AG04449 (cell line): ENCODE measurements at regions not wholly inside any gene's neighbourhood (a gene's known extent, or its start where the extent isn't known, plus 50 kb on each side); places are given as distances from the start of the nearest gene placed in this dataset.

Source experiments
- CTCF ChIA-PET: fragments of 350-600 bp; formaldehyde crosslinking; extraction: SDS; loops from one replicate; lab custom pipeline; 2021; ENCODE audit warnings: antibody characterized with exemption; lab: Yijun Ruan, JAX
- POLR2A ChIA-PET: fragments of 400-600, 350-600 bp; formaldehyde crosslinking; extraction: SDS; loops from one replicate; lab custom pipeline; 2020; ENCODE audit warnings: antibody characterized with exemption, inconsistent platforms; lab: Yijun Ruan, JAX
- DNase-seq: peaks from one replicate; pipeline ENCODE4 v3.0.0-alpha.2; 2010; ENCODE audit warnings: low read depth, low spot score
- H3K4me3 ChIP-seq: 2 replicates; pipeline ENCODE4 v1.5.1; 2011; ENCODE audit warnings: low read depth, mild to moderate bottlenecking, control low read depth, low read length
- TF ChIP-seq, protein P1 (sequence below): IDR thresholded peaks from one replicate; pipeline ENCODE4 v1.5.1; 2011; ENCODE audit warnings: mild to moderate bottlenecking, moderate library complexity, low read length, control low read depth, inconsistent platforms; ENCODE audit not compliant: insufficient read depth; ENCODE audit errors: missing control alignments

DNA sequence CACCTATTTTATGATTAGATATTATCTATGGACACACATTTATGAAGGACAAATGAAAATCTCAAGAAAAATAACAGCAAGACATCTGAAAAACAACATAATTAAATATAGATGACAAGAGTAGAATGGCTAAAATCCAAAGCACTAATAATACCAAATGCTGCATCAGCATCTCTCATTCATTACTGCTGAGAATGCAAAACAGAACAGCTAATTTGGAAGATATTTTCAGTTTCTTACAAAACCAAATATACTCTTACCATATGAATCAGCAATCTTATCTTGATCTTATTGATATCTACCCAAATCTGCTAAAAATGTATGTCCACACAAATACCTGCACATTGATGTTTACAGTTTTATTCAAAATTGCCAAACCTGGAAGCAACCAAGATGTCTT, 829.1 kb upstream of the MIR17HG start:
- no peak for DNase-seq
- TF ChIP-seq, protein P1, sequence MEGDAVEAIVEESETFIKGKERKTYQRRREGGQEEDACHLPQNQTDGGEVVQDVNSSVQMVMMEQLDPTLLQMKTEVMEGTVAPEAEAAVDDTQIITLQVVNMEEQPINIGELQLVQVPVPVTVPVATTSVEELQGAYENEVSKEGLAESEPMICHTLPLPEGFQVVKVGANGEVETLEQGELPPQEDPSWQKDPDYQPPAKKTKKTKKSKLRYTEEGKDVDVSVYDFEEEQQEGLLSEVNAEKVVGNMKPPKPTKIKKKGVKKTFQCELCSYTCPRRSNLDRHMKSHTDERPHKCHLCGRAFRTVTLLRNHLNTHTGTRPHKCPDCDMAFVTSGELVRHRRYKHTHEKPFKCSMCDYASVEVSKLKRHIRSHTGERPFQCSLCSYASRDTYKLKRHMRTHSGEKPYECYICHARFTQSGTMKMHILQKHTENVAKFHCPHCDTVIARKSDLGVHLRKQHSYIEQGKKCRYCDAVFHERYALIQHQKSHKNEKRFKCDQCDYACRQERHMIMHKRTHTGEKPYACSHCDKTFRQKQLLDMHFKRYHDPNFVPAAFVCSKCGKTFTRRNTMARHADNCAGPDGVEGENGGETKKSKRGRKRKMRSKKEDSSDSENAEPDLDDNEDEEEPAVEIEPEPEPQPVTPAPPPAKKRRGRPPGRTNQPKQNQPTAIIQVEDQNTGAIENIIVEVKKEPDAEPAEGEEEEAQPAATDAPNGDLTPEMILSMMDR = no peak
- ChIA-PET CTCF (no interaction called here), POLR2A (no interaction called here)
- H3K4me3 ChIP-seq = no peak overlapping the region

DNA sequence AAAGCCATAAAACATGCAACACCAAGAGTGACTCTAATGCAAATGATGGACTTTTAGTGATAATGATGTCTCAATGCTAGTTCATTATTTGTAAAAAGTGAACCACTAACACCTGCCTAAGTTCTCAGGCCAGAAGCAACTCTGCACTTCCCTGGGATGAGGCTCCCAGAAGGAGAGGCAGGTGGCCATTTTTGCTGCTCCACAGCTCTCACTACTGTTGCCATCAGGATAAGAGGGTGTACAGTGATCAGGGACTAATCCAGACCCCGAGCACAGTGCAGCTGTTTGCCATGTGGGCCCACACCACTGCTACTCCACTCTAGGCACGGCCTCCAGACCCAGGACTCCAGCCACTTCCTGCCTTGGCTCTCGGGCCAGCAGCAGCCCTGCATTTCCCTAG, 828.3 kb upstream of the MIR17HG start:
- ChIA-PET POLR2A (no interaction called here), CTCF (no interaction called here)
- H3K4me3 ChIP-seq = no peak overlapping the region
- no peak for DNase-seq
- TF ChIP-seq, protein P1 = no peak

DNA sequence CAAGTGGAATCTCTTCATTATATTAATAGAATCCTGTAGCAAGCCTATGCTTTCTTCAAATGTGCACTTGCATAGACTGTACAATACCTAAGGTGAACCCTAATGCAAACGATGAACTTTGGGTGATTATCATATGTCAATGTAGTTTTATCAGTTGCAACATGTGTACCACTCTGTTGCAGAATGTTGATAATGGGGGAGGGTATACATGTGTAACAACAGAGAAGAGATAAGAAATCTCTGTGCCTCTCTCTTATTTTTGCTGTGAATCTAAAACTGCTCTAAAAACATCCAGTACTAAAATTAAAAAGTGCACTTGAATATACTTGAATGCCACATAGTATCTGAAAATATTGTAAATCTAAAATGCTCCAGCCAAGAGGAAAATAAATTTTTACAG, 820.8 kb upstream of the MIR17HG start:
- H3K4me3 ChIP-seq = no peak overlapping the region
- TF ChIP-seq, protein P1 = no peak
- CTCF ChIA-PET = no interaction called here
- POLR2A ChIA-PET = no interaction called here
- no peak for DNase-seq

DNA sequence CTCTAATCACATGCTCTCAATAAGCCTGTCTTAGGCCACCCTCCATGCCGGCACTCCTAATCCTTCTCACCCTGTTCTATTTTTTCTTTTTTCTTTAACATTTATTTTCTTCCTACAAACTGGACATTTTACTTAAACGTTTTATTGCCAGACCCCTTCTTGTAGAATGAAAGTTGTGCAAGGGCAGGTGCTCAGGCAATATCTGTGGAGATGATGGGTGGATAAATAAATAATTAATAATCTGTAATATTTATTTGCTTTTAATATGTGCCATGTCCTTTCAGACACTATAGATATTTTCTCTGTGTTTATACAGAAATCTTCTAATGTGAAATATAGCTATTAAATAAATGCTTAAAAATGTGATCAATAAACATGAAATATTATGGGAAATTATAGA, 815.7 kb upstream of the MIR17HG start:
- POLR2A ChIA-PET = no interaction called here
- H3K4me3 ChIP-seq = no peak overlapping the region
- CTCF ChIA-PET = no interaction called here
- TF ChIP-seq, protein P1 = no peak
- no peak for DNase-seq

DNA sequence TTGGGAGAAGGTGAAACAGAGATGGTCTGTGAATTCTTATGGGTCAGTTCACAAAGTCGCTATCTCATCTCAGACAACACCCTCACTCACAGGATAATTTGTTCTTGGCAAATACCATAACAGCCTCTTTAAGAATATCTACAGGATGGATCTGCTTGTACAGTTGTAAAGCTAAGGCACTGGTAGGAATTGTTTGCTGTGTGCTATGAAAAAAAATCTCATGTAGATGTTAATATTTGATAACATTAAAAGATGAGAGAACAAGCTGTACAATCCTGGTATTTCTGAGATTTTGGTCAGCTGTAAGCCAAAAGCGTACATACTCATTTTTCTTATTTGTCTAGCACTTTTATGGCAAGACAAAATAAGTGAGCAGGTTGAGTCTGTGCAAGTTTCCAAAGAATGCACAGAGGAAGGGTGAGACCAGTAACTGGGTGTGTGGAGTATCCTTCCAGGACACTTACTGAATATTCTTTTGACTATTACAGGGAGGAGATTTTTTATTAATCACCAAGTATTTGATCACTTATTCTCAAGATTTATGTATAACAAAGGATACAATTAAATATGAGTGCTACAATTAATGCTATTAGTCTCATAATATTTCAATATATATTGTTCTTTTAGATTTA, 814.5 kb upstream of the MIR17HG start:
- ChIA-PET POLR2A (no interaction called here), CTCF (no interaction called here)
- TF ChIP-seq, protein P1 = no peak
- H3K4me3 ChIP-seq = no peak overlapping the region
- DNase-seq = no peak

DNA sequence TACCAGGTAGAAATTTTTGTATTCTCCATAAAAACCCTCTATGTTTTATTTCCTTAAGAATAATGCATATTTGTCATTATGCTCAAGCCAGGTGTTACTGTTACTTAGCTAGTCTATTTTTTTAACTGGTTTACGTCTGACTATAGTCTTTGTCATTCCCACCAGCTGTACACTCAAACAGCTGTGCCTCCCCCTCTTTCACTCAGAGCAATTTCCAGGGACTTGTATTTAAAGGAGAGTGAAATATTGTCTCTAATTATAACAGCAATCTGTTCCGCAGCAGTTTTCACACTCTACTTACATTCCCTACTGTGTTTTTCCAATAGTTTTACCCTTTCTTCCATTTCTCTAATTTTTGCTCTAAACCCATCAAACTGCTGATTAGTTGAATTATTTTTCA, 813.6 kb upstream of the MIR17HG start:
- ChIA-PET POLR2A (no interaction called here), CTCF (no interaction called here)
- no peak for DNase-seq
- TF ChIP-seq, protein P1 = no peak
- no peak overlapping the region for H3K4me3 ChIP-seq
